ENCODE measurements at regions not wholly inside any gene's neighbourhood (a gene's known extent, or its start where the extent isn't known, plus 50 kb on each side); places are given as distances from the start of the nearest gene placed in this dataset.

- Histone ChIP-seq H3K4me3 (no peak overlapping the region), H3K4me1 (peaks cover 0 to 6% (median 0%) of the 10 kb centered on the region in 4 donors), H3K9me3 (no peaks in the 10 kb centered on the region), H3K27me3 (no peaks in the 10 kb centered on the region), H3K36me3 (no peaks in the 10 kb centered on the region), H3K27ac (no peak overlapping the region)
- DNase-seq (ENCODE audit: low spot score in 2 of 2), result no peak
- TF ChIP-seq EP300 (IDR thresholded peaks at IDR 0.05) (no peak), POLR2A (IDR thresholded peaks at IDR 0.05) (no peak)
- WGBS, 2 donors, result 90 to 96% methylated on average over 3 of the region's 3 CpGs
Observed at GRCh38 chr1:56031001-56031400, 548.4 kb downstream of the PLPP3 start.

GRCh38 chr1:56029319-56030003 is 549.9 kb downstream of the PLPP3 start:
- TF ChIP-seq EP300 (IDR thresholded peaks at IDR 0.05), result no peak
- TF ChIP-seq POLR2A (IDR thresholded peaks at IDR 0.05), result no peak
- no peak overlapping the region for H3K4me3 ChIP-seq
- no peak for DNase-seq (ENCODE audit: low spot score in 2 of 2)
- H3K9me3 ChIP-seq, result no peaks in the 10 kb centered on the region
- peaks cover 0 to 4% (median 0%) of the 10 kb centered on the region in 4 donors for H3K4me1 ChIP-seq
- H3K27ac ChIP-seq, result no peak overlapping the region
- H3K27me3 ChIP-seq, result no peaks in the 10 kb centered on the region
- WGBS, 2 donors, result 74 to 79% methylated on average over 4 of the region's 4 CpGs
- no peaks in the 10 kb centered on the region for H3K36me3 ChIP-seq

DNA sequence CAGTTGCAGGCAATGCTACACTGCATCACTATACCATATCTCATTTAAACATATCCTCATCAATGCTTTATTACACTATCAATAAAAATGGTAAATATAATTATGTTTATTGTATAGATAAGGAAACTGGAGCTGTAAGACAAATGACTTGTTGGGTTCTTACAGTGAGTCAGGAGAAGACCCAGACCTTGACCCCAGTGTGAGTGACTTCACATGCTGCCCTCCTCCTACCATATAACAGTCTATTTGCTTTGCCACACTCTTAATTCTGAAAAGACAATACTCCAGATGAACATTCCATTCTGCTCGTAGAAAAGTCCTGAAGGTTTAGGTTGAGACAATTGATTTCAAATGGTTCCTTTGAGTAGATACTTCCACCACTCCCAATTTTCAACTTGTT is 550.5 kb downstream of the PLPP3 start:
- Histone ChIP-seq H3K36me3 (no peaks in the 10 kb centered on the region), H3K27ac (no peak overlapping the region), H3K4me3 (no peak overlapping the region), H3K27me3 (no peaks in the 10 kb centered on the region), H3K9me3 (no peaks in the 10 kb centered on the region), H3K4me1 (no peaks in the 10 kb centered on the region)
- DNase-seq (ENCODE audit: low spot score in 2 of 2), result no peak
- no peak for TF ChIP-seq EP300 (IDR thresholded peaks at IDR 0.05)
- no peak for TF ChIP-seq POLR2A (IDR thresholded peaks at IDR 0.05)
- no peak for TF ChIP-seq CTCF (IDR thresholded peaks at IDR 0.05)
- 77 to 85% methylated on average over 1 of the region's 1 CpG for WGBS, 2 donors

GRCh38 chr1:56028244-56028643 is 551.1 kb downstream of the PLPP3 start:
- no peak for DNase-seq (ENCODE audit: low spot score in 2 of 2)
- Histone ChIP-seq H3K9me3 (no peaks in the 10 kb centered on the region), H3K27ac (no peak overlapping the region), H3K4me1 (no peaks in the 10 kb centered on the region), H3K36me3 (no peaks in the 10 kb centered on the region), H3K27me3 (no peaks in the 10 kb centered on the region), H3K4me3 (no peak overlapping the region)
- WGBS, 2 donors, result 79 to 83% methylated on average over 1 of the region's 1 CpG
- TF ChIP-seq POLR2A (IDR thresholded peaks at IDR 0.05), result no peak

GRCh38 chr1:56025942-56026341 is 553.4 kb downstream of the PLPP3 start:
- Histone ChIP-seq H3K4me3 (no peak overlapping the region), H3K27ac (no peak overlapping the region), H3K27me3 (no peaks in the 10 kb centered on the region), H3K4me1 (no peaks in the 10 kb centered on the region), H3K9me3 (no peaks in the 10 kb centered on the region), H3K36me3 (no peaks in the 10 kb centered on the region)
- WGBS, 2 donors, result 88 to 94% methylated on average over 3 of the region's 3 CpGs
- no peak for DNase-seq (ENCODE audit: low spot score in 2 of 2)
- TF ChIP-seq POLR2A (IDR thresholded peaks at IDR 0.05) (no peak), EP300 (IDR thresholded peaks at IDR 0.05) (no peak), CTCF (IDR thresholded peaks at IDR 0.05) (no peak)

- Histone ChIP-seq H3K4me1 (no peaks in the 10 kb centered on the region), H3K36me3 (no peaks in the 10 kb centered on the region), H3K27ac (no peak overlapping the region), H3K27me3 (no peaks in the 10 kb centered on the region), H3K4me3 (no peak overlapping the region), H3K9me3 (no peaks in the 10 kb centered on the region)
- WGBS, 2 donors, result 94 to 95% methylated on average over 5 of the region's 5 CpGs
- TF ChIP-seq CTCF (IDR thresholded peaks at IDR 0.05) (no peak), POLR2A (IDR thresholded peaks at IDR 0.05) (no peak), EP300 (IDR thresholded peaks at IDR 0.05) (no peak)
- DNase-seq (ENCODE audit: low spot score in 2 of 2), result no peak
Observed at GRCh38 chr1:56024155-56024554, 555.2 kb downstream of the PLPP3 start.

Data from tibial nerve (tissue), 4 donors.